Activated naive CD8-positive, alpha-beta T cell treated with anti-CD3 and anti-CD28 coated beads for 36 hours (primary cell): ENCODE measurements at regions not wholly inside any gene's neighbourhood (a gene's known extent, or its start where the extent isn't known, plus 50 kb on each side); places are given as distances from the start of the nearest gene placed in this dataset.
A peak's percentile ranks its signal among the peaks of the same experiment; 100 is the strongest.
"Not testable (repeated sequence)": the region's sequence is repeated elsewhere in the genome, so short reads cannot be mapped to it uniquely, and the experiment has no call there.

Experiments used
- DNase-seq: peaks from one replicate; pipeline ENCODE4 v3.0.0; 2021
- H3K27ac Mint-ChIP-seq: one replicate; pipeline ENCODE4 v1.8.0; 2022; ENCODE audit warnings: mild to moderate bottlenecking, moderate library complexity, mixed read lengths
- H3K27me3 Mint-ChIP-seq: one replicate; pipeline ENCODE4 v1.8.0; 2022; ENCODE audit warnings: mild to moderate bottlenecking, mixed read lengths
- H3K36me3 Mint-ChIP-seq: one replicate; pipeline ENCODE4 v1.8.0; 2021; ENCODE audit warnings: mild to moderate bottlenecking, mixed read lengths
- H3K4me1 Mint-ChIP-seq: one replicate; pipeline ENCODE4 v1.8.0; 2021; ENCODE audit warnings: mixed read lengths
- H3K4me3 Mint-ChIP-seq: one replicate; pipeline ENCODE4 v1.8.0; 2022; ENCODE audit warnings: mild to moderate bottlenecking, moderate library complexity, mixed read lengths
- H3K9me3 Mint-ChIP-seq: one replicate; pipeline ENCODE4 v1.8.0; 2022; ENCODE audit warnings: mixed read lengths

DNA sequence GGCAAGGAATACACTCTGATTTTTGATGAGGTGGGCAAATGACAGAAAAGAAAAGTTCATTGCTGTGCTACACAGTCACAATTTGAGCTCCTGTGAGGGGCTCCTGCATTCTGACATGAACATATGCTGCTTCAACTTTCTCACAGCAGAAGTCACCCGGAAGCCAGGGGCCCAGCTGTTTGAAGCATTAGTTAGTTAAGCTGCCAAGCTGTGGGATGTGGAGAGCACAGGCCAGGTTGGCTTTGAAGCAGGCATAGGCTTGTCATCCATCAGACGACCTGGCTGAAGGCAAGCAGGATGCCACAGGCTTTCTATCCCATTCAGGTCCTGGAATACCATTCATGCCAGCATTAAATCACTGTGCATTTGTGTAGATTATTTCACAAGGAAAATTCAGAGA lies 63.1 kb downstream of the MTNR1B start:
- Mint-ChIP-seq H3K9me3 (no peaks in the 10 kb centered on the region), H3K27me3 (no peaks in the 10 kb centered on the region), H3K27ac (no peak overlapping the region), H3K36me3 (no peaks in the 10 kb centered on the region), H3K4me1 (no peaks in the 10 kb centered on the region), H3K4me3 (no peak overlapping the region)
- no peak for DNase-seq

DNA sequence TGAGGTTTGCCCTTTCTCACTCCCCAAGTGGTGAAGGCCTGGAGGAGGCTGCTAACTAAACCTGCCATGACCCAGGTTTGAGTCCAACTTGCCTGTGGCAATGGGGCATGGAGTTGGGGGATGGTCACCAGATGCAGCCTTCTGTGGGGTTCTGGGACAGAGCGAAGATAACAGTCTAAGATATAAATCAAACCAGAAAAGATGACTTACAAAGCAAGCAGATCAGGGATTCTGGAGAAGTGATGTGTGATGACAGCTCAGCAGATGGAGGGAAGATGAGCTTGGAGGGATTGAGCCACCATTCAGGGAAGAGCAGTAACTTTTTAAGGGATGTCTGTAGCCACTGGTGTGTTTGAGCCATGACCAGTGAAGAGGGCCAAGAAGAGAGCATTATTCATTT lies 63.6 kb downstream of the MTNR1B start:
- no peak overlapping the region for H3K4me3 Mint-ChIP-seq
- no peak for DNase-seq
- no peaks in the 10 kb centered on the region for H3K4me1 Mint-ChIP-seq
- H3K27me3 Mint-ChIP-seq = no peaks in the 10 kb centered on the region
- H3K36me3 Mint-ChIP-seq = no peaks in the 10 kb centered on the region
- no peak overlapping the region for H3K27ac Mint-ChIP-seq
- H3K9me3 Mint-ChIP-seq = no peaks in the 10 kb centered on the region

DNA sequence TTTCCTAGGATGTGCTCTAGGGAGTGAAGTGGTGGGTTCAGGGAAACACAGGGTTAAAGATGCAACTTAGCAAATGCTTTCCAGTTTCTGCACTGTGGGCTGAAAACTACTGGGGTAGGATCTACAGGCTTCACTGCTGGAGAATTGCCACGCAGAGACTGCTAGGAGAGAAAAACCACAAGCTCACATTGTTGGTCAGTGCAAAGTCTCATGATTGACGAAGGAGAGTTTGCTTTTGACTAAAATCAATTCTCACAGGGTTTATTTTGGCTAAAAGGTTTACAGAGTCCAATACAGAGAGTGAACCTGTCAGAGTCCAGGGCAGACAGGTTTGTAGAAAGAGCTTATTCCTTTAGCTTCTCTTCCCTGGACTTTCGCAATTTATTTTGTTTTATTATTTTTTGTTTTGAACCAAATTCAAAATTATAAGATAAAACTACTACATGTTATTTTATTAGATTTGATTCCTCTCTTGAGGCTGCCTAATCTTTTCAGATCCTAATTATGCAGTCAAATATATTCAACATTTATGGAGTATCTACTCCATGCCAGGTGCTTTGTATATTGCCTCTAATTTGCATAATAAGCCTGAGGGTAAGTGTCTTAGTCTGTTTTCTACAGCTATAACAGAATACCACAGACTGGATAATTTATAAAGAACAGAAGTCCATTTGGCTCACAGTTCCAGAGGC lies 64.7 kb downstream of the MTNR1B start:
- DNase-seq = no peak
- H3K36me3 Mint-ChIP-seq = no peaks in the 10 kb centered on the region
- no peak overlapping the region for H3K27ac Mint-ChIP-seq
- no peaks in the 10 kb centered on the region for H3K9me3 Mint-ChIP-seq
- no peak overlapping the region for H3K4me3 Mint-ChIP-seq
- H3K4me1 Mint-ChIP-seq = no peaks in the 10 kb centered on the region
- H3K27me3 Mint-ChIP-seq = peaks cover 3% of the 10 kb centered on the region

DNA sequence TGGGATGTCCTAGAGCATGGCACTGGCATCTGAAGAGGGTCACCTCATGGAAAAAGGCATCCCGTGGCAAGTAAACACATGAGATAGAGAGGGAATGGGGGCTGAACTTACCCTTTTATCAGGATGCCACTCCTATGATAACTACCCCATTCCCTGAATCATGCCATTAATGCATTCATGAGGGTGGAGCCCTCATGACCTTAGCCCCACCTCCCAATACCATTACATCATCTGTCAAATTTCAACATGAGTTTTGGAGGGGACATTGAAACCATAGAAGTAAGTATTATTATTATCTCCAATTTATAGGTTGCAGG lies 65.2 kb downstream of the MTNR1B start:
- Mint-ChIP-seq H3K27me3 (peaks cover 7% of the 10 kb centered on the region), H3K27ac (no peak overlapping the region), H3K9me3 (no peaks in the 10 kb centered on the region), H3K4me3 (no peak overlapping the region), H3K36me3 (no peaks in the 10 kb centered on the region), H3K4me1 (no peaks in the 10 kb centered on the region)
- no peak for DNase-seq

DNA sequence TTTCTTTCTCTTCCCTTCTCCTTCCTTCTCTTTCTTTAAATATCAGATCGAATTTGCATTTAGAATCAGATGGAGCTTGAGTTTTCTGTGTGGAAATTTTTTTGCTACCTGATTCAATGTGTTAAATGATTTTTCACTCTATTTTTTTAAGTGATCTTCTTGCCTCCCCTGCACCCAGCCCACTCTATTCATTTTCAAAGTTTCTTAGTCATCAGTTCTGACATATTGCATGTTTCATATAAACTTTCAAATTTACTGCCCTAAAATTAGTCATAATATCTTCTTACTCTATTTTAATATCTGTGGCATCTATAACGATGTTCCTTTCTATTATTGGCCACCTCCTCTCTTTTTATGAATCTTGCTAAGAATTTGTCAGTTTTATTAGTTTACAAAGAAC lies 69.1 kb downstream of the MTNR1B start:
- Mint-ChIP-seq H3K27ac (no peak overlapping the region), H3K4me1 (no peaks in the 10 kb centered on the region), H3K4me3 (no peak overlapping the region), H3K9me3 (peaks cover 9% of the 10 kb centered on the region), H3K27me3 (peaks cover 16% of the 10 kb centered on the region), H3K36me3 (no peaks in the 10 kb centered on the region)
- no peak for DNase-seq

DNA sequence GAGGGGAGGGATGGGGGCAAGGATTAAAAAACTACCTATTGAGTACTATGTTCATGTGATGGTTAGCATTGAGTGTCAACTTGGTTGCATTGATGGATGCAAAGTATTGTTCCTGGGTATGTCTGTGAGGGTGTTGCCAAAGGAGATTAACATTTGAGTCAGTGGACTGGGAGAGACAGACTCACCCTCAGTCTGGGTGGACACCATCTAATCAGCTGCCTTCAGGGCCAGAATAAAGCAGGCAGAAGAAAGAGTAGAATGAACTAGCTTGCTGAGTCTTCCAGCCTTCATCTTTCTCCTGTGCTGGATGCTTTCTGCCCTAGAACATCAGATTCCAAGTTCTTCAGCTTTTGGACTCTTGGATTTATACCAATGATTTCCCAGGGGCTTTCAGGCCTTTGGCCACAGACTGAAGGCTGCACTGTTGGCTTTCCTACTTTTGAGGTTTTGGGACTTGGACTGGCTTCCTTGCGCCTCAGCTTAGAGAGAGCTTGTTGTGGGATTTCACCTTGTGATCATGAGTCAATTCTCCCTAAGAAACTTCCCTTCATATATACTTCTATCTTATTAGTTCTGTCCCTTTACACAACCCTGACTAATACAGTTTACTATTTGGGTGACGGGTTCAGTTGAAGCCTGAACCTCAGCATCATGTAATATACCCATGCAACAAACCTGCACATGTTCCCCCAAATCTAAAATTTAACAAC lies 70.2 kb downstream of the MTNR1B start:
- H3K4me3 Mint-ChIP-seq = no peak overlapping the region
- no peaks in the 10 kb centered on the region for H3K36me3 Mint-ChIP-seq
- DNase-seq = no peak
- peaks cover 19% of the 10 kb centered on the region for H3K27me3 Mint-ChIP-seq
- no peaks in the 10 kb centered on the region for H3K4me1 Mint-ChIP-seq
- H3K9me3 Mint-ChIP-seq = peaks cover 11% of the 10 kb centered on the region
- H3K27ac Mint-ChIP-seq = no peak overlapping the region

DNA sequence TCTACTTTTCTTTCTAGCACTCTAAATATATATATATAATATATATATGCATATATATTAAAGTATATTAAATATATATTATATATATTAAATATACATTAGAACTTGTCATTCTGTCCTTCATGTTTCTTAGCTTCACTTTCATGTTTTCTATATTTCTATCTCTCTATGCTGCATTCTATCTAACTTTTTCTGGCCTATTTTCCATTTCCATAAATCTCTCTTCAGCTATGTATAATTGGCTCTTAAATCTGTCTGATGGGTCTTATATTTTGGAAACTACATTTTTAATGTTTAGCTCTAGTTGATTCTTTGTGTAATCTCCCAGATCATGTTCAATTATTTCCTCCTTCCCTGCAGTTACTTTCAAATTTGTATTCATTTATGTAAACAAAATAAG lies 72.2 kb downstream of the MTNR1B start:
- H3K36me3 Mint-ChIP-seq = no peaks in the 10 kb centered on the region
- no peak overlapping the region for H3K4me3 Mint-ChIP-seq
- DNase-seq = no peak

DNA sequence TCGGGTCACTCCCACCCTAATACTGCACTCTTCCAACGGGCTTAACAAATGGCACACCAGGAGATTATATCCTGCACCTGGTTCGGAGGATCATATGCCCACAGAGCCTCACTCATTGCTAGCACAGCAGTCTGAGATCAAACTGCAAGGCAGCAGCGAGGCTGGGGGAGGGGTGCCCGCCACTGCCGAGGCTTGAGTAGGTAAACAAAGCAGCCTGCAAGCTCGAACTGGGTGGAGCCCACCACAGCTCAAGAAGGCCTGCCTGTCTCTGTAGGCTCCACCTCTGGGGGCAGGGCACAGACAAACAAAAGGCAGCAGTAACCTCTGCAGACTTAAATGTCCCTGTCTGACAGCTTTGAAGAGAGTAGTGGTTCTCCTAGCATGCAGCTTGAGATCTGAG lies 73.7 kb downstream of the MTNR1B start:
- H3K4me1 Mint-ChIP-seq, H3K4me3 Mint-ChIP-seq, H3K27ac Mint-ChIP-seq, DNase-seq, H3K36me3 Mint-ChIP-seq: not testable (repeated sequence)
- H3K9me3 Mint-ChIP-seq = peaks cover 11% of the 10 kb centered on the region
- H3K27me3 Mint-ChIP-seq = peaks cover 19% of the 10 kb centered on the region

More for the DNA sequence above, 72.2 kb downstream of the MTNR1B start:
- Mint-ChIP-seq H3K9me3 (peaks cover 11% of the 10 kb centered on the region), H3K4me1 (no peaks in the 10 kb centered on the region), H3K27ac (no peak overlapping the region), H3K27me3 (peaks cover 19% of the 10 kb centered on the region)

DNA sequence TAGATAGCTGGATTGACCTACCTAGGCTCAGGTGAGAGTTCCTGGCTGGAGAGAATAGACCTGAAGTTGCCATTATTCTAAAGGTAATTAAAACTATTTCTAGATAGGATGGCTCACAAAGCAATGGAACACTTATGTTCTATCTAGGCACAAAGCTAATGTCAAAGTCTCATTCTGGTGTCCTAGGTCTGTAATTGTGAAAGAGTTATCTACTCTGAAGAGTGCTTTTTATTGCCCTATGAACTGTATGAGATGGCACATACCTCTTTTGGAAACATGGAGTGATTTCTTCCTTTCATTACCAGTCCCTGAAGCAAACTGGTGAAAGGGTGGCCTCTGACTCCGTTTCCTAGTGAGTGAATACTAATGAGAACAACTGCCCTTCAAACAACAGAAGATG lies 80.3 kb downstream of the MTNR1B start:
- Mint-ChIP-seq H3K27me3 (no peaks in the 10 kb centered on the region), H3K9me3 (no peaks in the 10 kb centered on the region), H3K27ac (no peak overlapping the region), H3K4me3 (no peak overlapping the region), H3K36me3 (no peaks in the 10 kb centered on the region), H3K4me1 (no peaks in the 10 kb centered on the region)
- DNase-seq = no peak

DNA sequence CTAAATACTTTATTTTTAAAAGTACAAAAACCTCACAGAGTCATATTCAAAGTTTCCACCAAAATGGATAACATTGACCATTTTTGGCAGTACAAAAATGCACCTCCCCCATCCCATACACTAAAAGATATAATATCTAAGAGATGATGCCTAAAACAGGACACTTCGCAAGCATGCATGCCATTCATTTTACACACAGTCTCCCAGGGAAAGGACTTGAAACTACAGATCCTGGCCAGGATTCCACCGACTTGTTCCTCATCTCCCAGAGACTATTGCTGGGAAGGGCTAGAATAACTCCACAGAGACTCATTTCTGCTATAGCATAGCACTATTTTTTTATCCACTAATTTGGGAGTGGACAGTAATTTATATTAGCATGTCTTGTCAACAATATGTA lies 81.7 kb downstream of the MTNR1B start:
- H3K27me3 Mint-ChIP-seq = no peaks in the 10 kb centered on the region

DNA sequence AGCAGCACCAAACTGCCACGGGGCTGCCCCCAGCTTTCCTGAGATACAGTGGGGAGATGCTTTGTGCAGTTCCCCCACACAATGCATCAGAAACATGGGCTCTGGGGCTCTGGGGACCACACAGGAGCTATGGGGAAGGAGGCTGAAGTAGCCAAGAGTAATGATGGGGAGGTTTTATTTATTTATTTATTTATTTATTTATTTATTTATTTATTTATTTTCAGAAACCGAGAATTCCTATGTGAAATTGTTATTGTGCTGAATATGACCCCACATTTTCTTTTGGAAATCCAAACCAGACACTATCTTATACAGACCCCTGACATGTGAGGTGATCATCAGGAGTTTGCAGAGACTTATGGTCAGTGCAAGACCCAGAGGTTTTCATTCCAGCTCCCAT lies 84.4 kb downstream of the MTNR1B start:
- no peak overlapping the region for H3K4me3 Mint-ChIP-seq
- no peaks in the 10 kb centered on the region for H3K27me3 Mint-ChIP-seq
- no peak for DNase-seq
- no peaks in the 10 kb centered on the region for H3K36me3 Mint-ChIP-seq
- H3K9me3 Mint-ChIP-seq = no peaks in the 10 kb centered on the region
- H3K4me1 Mint-ChIP-seq = peaks cover 2% of the 10 kb centered on the region
- no peak overlapping the region for H3K27ac Mint-ChIP-seq

More for the DNA sequence above, 81.7 kb downstream of the MTNR1B start:
- Mint-ChIP-seq H3K4me3 (no peak overlapping the region), H3K4me1 (peaks cover 2% of the 10 kb centered on the region), H3K36me3 (no peaks in the 10 kb centered on the region), H3K27ac (no peak overlapping the region), H3K9me3 (no peaks in the 10 kb centered on the region)
- no peak for DNase-seq

DNA sequence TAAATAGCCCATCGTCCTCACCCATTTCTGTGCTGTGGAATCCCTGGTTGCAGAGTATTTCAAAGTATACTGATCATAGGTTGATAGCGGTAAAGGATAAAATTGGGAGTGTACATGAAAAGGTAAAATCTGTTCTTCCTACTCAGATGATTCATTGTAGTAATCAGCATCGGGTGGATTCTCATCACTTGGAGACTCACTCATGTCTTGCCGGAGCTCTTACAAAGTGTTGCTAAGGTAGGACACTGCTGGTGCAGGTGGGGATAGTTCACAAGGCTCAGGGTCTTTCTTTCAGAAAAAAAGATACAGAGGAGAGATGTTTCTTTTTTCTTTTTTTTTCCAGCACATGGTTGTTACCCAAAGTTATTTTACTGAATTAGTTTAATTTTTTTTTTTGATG lies 84.8 kb downstream of the MTNR1B start:
- no peak for DNase-seq
- H3K9me3 Mint-ChIP-seq = no peaks in the 10 kb centered on the region
- no peak overlapping the region for H3K27ac Mint-ChIP-seq
- no peaks in the 10 kb centered on the region for H3K36me3 Mint-ChIP-seq
- H3K27me3 Mint-ChIP-seq = no peaks in the 10 kb centered on the region
- H3K4me1 Mint-ChIP-seq = peaks cover 2% of the 10 kb centered on the region
- H3K4me3 Mint-ChIP-seq = no peak overlapping the region

DNA sequence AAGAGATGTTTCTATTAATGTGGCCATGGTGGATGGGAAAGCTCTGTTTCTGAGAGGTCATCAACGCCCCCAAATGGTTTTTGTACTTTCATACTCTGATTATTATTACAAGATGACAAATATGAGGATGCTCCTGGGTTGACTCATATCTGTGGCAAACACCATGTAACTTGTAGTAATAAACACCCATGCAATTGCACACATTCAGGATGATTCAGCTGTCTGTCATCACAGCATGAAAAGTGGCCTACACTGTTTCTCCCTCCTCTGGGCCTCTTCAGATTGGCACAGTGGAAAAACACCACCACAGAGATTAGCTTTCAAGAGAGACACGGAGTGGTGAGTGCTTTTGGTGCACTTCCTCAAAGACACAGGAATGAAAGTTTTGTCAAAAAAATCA lies 85.4 kb downstream of the MTNR1B start:
- Mint-ChIP-seq H3K9me3 (no peaks in the 10 kb centered on the region), H3K4me1 (peaks cover 2% of the 10 kb centered on the region), H3K4me3 (no peak overlapping the region), H3K27me3 (no peaks in the 10 kb centered on the region), H3K36me3 (no peaks in the 10 kb centered on the region), H3K27ac (peak overlapping the region; percentile 55)
- peak; percentile 12 for DNase-seq

DNA sequence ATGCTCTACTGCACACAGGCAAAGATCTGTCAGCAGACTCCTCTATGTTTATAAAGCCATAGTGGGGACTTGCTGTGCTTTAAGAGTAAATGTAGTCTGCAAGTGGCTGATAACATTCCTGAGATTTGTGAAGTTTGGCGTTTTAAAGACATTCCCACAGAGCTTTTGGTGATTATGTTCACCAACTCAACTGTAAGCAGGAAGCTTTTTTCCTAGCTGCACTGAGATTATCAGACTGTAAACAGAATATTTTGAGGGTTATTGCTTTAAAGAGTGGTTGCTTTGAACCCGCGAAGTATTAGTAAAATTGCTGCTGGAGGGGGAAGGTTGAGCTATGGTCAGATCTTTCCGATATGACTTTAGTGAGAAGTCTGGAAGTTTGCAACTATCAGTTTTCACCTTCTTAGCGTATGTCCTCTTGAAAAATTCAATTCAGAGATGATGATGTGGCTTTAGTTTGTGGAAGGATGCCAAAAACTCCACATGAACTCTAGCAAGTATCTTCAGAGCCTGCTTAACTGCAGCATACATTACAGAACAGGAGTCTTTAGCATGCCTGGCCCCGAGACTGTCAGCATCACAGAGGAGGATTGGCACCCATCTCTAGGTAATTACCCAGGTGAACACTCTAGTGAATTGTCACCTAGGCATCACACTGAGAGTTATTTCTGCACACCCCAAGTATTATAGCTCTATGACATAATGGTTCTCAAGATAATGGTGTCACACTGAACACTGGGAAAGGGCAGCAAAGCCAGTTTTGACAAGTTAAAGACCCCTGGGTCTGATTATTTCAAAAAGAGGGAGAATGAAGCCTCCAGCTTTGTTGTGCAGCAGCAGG lies 89.9 kb downstream of the MTNR1B start:
- Mint-ChIP-seq H3K36me3 (no peaks in the 10 kb centered on the region), H3K4me3 (no peak overlapping the region), H3K9me3 (no peaks in the 10 kb centered on the region), H3K27ac (no peak overlapping the region), H3K27me3 (no peaks in the 10 kb centered on the region), H3K4me1 (peaks cover 2% of the 10 kb centered on the region)
- DNase-seq = no peak

DNA sequence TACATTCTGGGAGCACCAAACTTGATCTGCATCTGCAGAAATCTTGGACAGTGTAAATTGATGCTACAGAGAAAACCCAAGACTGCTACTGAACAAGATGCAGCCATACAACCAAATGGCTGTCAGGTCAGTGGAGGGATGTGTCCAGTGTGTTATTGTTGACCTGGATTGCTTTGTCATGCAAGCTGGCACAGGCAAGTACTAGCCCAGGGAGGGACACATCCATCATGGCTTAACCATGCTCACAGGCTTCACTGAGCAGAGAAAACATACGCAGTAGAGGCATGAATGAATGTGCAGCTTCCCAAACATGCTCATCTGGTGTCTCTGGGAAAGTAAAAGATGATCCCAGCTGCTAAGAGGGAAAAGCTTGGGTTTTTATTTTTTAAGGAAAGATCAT lies 93.6 kb downstream of the MTNR1B start:
- no peak overlapping the region for H3K27ac Mint-ChIP-seq
- no peaks in the 10 kb centered on the region for H3K4me1 Mint-ChIP-seq
- peaks cover 6% of the 10 kb centered on the region for H3K27me3 Mint-ChIP-seq

More for the DNA sequence above, 93.6 kb downstream of the MTNR1B start:
- Mint-ChIP-seq H3K36me3 (no peaks in the 10 kb centered on the region), H3K9me3 (no peaks in the 10 kb centered on the region), H3K4me3 (no peak overlapping the region)
- no peak for DNase-seq
